ENCODE measurements at regions not wholly inside any gene's neighbourhood (a gene's known extent, or its start where the extent isn't known, plus 50 kb on each side); places are given as distances from the start of the nearest gene placed in this dataset.

DNA sequence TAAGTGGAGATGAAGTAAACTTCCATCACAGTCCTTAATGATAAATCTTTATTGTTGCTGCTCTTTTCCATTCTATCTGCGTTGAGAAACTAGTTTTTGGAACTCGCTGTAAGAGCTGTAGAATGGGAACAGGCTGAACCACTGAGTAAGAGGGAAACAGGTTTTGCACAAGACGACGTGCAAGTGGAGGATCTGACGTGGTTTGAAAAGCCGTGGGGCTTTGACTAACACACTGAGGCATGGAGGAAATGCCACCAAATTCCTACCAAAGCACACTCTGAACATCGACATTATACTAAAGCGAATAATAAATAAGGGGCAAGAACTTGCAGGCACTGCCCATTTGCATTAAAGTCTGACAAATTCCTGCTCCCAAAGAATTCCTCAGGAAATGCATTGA is 160.6 kb downstream of the KLF6 start:
- no peak for DNase-seq (ENCODE audit: low read depth)

DNA sequence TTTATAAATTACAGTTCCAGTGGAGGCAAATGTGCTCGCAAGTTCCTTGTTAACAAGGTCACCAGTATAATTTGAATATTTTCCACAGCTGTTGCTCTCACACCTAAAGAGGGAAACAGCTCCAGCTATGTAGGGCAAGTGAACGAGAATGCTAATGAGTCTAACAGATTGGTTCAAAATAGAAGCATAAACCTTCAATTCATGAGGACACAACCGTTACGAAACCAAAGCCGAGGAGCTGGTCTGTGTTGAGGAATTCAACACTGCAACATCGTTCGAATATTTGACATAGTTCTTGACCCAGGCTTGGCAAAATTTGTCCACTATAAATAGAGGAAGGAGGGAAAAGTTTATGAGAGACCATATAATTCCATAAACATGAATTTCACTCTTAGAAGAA is 161.3 kb downstream of the KLF6 start:
- DNase-seq (ENCODE audit: low read depth), result no peak

DNA sequence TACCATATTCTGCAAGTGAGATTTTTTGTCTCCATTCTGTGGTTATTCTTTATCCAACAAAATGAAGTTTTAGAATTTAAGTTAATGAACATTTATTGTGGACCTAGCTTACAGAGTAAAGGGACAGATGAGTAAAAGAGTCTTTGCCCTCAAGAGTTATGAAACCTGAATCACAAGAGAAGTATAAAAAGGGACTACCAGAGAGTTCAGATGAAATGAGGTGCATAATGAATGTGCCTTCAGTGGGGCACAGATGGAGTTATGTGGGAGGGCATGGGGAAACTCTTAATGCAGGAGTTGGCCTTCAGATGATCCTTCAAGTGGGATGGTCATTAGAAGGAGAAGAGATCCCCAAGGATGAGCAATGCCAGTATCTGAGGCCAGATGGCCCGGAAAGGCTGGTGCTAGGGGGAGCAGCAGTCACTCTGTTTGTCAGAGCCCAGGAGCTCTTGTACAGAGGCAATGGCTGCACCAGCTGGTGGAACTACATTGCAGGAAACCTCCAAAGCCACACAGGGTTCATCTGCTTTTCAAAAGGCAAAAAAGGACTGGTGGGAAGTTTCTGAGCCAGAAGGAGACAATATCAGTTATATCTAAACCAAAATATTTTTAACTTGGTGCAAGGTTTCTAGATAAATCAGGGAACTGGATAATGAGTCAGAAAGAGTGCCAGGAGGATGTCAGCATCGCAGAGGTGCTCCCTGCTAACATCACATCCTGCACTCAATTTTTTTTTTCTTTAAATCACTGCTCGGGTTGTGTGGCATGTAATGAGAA is 162.0 kb downstream of the KLF6 start:
- DNase-seq (ENCODE audit: low read depth), result no peak

- no peak for DNase-seq (ENCODE audit: low read depth)
These were observed 162.6 kb downstream of the KLF6 start for GRCh38 chr10:3622427-3622826.

DNA sequence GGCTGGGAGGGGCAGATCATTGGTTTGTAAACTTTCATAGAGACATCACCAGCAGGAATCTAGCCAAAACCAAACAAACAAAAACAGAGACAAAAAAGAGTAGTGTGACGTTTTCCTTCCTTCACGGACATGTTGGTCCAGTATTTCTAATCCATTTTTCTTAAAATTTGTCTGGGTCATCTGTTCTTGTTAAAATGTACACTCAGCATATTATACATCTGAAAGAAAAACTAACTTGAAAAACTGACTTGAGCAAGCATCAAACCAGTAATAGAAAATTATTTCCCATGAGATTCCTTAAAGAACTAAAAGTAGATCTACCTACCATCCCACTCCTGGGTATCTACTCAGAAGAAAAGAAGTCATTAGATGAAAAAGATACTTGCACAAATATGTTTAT is 164.2 kb downstream of the KLF6 start:
- no peak for DNase-seq (ENCODE audit: low read depth)

GRCh38 chr10:3619241-3619640 is 165.8 kb downstream of the KLF6 start:
- DNase-seq (ENCODE audit: low read depth), result no peak

DNA sequence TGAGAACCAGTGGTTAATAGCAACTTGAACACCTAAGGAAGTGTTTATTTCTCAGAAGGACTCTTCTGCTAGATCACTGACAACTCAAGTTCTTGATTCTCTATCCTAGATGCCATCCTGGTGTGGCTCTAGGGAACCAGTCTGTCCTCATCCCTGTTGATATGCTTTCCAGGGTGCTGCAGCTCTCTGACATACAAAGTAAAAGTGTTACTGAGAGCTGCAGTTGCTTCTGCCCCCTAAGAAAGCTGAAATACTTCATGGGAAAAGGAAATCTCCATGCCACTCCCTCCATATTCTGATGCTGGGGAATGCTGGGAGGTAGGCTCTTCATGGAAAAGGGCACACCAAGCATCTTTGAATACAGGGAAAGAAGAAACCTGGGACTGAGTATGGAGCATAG is 168.1 kb downstream of the KLF6 start:
- DNase-seq (ENCODE audit: low read depth), result no peak

DNA sequence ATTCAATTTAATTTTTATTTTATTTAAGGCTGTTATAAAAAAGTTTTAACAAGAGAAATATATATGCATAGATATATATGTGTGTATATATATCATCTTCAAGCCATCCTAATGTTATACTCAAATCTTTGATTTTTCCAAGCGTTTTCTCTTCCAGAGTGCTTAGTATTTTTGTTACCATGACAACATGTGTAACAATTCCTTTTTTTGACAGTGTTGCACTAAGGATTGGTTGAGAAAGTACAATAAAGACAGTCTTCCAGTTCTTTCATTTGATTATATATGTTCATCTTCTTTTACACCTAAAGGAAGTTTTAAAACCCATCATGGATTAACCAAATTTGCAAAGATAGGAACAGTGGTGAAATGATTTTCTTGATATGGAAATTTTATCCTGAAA is 171.7 kb downstream of the KLF6 start:
- DNase-seq (ENCODE audit: low read depth), result no peak

GRCh38 chr10:3612183-3613001 is 172.6 kb downstream of the KLF6 start:
- DNase-seq (ENCODE audit: low read depth), result no peak

- DNase-seq (ENCODE audit: low read depth), result no peak
These were observed 178.7 kb downstream of the KLF6 start for GRCh38 chr10:3606309-3606708.

GRCh38 chr10:3605882-3606281 is 179.1 kb downstream of the KLF6 start:
- no peak for DNase-seq (ENCODE audit: low read depth)

DNA sequence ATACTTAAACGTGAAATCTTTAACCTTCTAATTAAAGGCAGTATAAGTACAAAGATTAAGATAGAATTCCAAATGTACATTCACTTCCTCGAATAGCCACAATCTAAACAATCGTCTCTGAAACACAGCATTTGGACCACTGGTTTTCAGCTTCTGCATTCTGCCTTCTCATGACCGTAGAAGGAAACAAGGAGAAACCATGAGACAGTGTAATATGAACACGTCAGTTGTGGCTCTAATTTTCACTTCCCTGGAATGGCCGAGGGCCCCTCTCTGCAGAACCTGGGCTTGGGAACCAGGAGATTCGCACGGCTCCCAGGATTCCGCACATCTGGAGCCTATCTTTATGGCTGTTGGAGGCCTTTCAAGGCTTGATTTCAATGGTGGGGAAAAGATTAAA is 189.3 kb downstream of the KLF6 start:
- DNase-seq (ENCODE audit: low read depth), result no peak

DNA sequence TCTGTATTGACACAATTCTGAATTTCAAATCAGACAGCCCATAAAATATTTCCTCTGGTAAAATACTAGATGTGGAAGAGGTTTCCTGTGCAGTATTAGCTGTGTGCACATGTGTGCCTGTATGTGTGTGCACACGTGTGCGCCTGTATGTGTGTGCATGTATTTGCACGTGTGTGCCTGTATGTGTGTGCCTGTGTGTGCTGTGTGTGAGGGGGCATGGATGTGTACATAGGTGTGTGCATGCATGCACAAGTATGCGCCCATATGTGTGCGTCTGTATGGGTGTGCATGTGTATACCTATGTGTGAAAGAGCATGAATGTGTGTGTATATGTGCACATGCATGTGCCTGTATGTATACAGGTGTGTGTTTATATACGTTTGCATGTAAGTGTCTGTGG is 191.4 kb downstream of the KLF6 start:
- DNase-seq (ENCODE audit: low read depth), result no peak

- DNase-seq (ENCODE audit: low read depth), result no peak
These were observed 192.6 kb downstream of the KLF6 start for GRCh38 chr10:3592424-3592823.

GRCh38 chr10:3588816-3589215 is 196.2 kb downstream of the KLF6 start:
- no peak for DNase-seq (ENCODE audit: low read depth)

DNA sequence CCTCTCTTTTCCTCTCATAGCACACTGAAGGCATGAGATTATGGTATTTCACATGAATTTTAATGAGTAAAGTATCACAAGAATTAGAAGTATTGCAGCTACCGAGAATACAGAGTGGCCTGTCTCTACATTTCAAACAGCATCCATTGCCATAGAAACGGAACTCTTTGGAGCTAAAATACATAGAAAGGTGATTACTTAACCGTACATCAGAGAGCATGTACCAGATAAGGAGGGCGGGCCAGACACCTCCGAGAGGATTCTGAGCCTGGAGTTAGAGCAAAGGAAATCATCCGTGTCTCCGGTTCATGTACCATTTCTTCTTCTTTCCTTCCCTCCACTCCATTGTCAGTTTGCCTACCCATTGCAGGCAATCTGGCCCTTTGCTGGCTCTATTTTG is 196.7 kb downstream of the KLF6 start:
- no peak for DNase-seq (ENCODE audit: low read depth)

DNA sequence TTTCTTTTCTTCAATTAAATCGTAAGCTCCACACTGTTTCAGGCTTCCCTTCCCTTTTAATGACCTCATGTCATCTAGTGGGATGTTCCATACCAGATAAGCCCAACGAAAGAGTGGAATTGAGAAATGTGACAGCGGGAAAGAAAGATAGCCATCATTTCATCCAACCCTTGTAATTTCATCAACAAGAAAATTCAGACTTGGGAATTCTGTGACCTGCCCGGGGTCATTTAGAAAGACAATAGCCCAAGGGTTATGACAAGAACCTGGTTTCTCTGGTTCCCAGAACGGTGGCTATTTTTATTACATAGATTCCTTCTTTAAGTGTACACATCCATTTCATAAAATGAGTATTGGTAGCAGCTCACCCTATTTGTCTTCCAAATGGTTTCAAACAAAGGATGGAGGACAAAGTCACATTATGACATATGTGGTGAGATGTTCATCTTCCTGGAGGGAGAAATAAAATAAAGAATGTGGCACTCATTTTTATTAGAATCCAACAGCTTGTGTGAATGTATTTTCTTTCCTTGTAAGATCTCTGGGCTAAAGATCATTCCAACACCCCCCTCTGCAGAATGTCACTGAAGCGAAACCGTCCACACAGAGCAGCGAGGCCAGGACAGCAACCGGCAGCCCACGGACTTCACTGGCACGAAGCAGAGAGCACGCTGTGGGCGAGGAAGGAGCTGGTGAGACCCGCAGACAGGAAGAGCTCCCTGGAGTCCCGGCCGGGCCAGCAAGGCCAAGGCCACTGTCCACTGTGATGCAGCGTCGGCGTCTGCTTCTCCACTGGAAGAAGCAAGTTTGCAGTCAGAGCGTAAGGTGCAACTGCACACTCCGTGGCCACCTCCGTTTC is 199.9 kb downstream of the KLF6 start:
- no peak for DNase-seq (ENCODE audit: low read depth)

GRCh38 chr10:3580565-3580964 is 204.4 kb downstream of the KLF6 start:
- no peak for DNase-seq (ENCODE audit: low read depth)

GRCh38 chr10:3579845-3580244 is 205.2 kb downstream of the KLF6 start:
- no peak for DNase-seq (ENCODE audit: low read depth)

DNA sequence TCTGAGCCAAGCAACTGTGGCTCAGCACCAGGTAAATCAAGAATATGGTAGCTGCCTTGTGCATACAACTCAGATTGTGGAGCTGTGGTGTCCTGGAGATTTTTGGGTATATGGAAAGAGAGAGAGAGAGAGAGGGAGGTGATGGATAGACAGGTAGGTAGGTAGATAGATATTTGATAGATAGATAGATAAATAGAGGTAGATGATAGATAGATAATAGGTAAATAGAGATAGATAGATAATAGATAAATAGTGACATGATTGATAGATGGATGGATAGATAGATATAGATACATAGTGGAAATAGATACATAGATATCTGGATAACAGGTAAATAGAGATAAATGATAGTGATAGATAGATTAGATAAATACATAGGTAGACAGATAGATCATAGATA is 206.3 kb downstream of the KLF6 start:
- DNase-seq (ENCODE audit: low read depth), result no peak

- DNase-seq (ENCODE audit: low read depth), result no peak
These were observed 206.8 kb downstream of the KLF6 start for GRCh38 chr10:3578159-3578558.

DNA sequence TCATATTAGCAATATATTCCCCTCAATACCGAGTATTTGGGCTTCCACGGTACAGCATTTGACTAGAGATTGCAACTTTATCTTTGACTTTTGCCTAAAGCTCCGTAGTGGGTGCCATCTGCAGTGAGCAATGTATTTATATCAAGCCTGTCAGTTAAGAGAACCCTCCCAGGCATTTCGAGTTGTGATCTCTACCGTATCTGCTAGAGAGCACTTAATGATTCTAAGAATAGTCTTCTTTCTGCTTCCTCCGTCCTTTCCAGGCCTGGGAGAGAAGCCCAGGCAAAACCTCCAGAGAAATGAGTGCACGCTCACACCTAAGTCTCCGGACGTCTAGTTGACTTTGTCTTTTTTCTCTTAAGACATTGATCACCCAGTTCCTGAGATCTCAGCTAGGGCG is 210.6 kb downstream of the KLF6 start:
- no peak for DNase-seq (ENCODE audit: low read depth)

DNA sequence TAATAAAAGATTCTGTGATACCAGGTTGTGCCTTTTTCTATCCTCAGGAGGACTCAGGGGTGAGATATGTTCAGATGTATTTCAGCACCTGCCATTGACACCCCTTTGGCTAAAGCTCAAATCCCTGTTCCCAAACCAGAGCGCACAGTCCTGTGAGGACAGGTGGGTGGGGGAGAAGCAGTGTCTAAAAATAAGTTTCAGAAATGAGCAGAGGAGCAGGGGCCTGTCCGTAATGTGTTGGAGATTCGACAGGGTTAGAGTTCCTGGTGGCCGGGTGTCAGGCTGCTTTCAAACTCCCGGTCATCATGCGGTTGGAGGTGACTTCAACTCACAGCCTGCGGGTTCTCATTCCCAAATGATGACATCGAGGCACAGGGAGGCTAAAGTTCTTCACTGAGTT is 211.5 kb downstream of the KLF6 start:
- no peak for DNase-seq (ENCODE audit: low read depth)

Data from activated T-helper 1 cell treated with Interleukin-2 at 50 U/mL for 16 hours (primary cell).